Right lobe of liver (tissue), 4 donors: ENCODE measurements at regions not wholly inside any gene's neighbourhood (a gene's known extent, or its start where the extent isn't known, plus 50 kb on each side); places are given as distances from the start of the nearest gene placed in this dataset.

Experiments used
- POLR2A ChIP-seq: fragments of 450-650 bp; IDR thresholded peaks from one replicate; pipeline ENCODE4 v1.6.1; 2017; ENCODE audit warnings: antibody characterized with exemption, mild to moderate bottlenecking
- TF ChIP-seq, protein P1 (sequence below), 4 donors: fragments of 200-600 bp in 3 of 4; fragments of 450-650 bp in 1 of 4; IDR thresholded peaks; one replicate each; pipeline versions ENCODE4 v1.5.1 to v1.8.0; 2016 to 2022; ENCODE audit warnings: antibody characterized with exemption in 4 of 4, mild to moderate bottlenecking in 2 of 4
- donor health status: DM: no; HTN: no; CAD: no.
- donor health status: DM: no; HTN: no; CAD: no.
- donor health status: DM: no; HTN: yes; CAD: no.

GRCh38 chr4:53697016-53697685 lies 105.9 kb upstream of the LNX1 start:
- TF ChIP-seq, protein P1, sequence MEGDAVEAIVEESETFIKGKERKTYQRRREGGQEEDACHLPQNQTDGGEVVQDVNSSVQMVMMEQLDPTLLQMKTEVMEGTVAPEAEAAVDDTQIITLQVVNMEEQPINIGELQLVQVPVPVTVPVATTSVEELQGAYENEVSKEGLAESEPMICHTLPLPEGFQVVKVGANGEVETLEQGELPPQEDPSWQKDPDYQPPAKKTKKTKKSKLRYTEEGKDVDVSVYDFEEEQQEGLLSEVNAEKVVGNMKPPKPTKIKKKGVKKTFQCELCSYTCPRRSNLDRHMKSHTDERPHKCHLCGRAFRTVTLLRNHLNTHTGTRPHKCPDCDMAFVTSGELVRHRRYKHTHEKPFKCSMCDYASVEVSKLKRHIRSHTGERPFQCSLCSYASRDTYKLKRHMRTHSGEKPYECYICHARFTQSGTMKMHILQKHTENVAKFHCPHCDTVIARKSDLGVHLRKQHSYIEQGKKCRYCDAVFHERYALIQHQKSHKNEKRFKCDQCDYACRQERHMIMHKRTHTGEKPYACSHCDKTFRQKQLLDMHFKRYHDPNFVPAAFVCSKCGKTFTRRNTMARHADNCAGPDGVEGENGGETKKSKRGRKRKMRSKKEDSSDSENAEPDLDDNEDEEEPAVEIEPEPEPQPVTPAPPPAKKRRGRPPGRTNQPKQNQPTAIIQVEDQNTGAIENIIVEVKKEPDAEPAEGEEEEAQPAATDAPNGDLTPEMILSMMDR (IDR thresholded peaks at IDR 0.05) = no peak
- no peak for TF ChIP-seq POLR2A
